Chondrocyte (in vitro differentiated cells): ENCODE measurements at regions not wholly inside any gene's neighbourhood (a gene's known extent, or its start where the extent isn't known, plus 50 kb on each side); places are given as distances from the start of the nearest gene placed in this dataset.
"Not testable (repeated sequence)": the region's sequence is repeated elsewhere in the genome, so short reads cannot be mapped to it uniquely, and the experiment has no call there.

Experiments used
- DNase-seq: peaks from one replicate; pipeline ENCODE4 v3.0.0; 2021; ENCODE audit warnings: mixed read lengths, low spot score
- H3K27ac Mint-ChIP-seq: one replicate; pipeline ENCODE4 v1.8.0; 2021; ENCODE audit warnings: mild to moderate bottlenecking, moderate library complexity, mixed read lengths; ENCODE audit not compliant: unreplicated experiment
- H3K27me3 Mint-ChIP-seq: 2 replicates; pipeline ENCODE4 v1.8.0; 2021; ENCODE audit warnings: low read depth, mixed read lengths
- H3K36me3 Mint-ChIP-seq: 2 replicates; pipeline ENCODE4 v1.8.0; 2021; ENCODE audit warnings: low read depth, mixed read lengths
- H3K4me1 Mint-ChIP-seq: 2 replicates; pipeline ENCODE4 v1.8.0; 2021; ENCODE audit warnings: low read depth, mild to moderate bottlenecking, mixed read lengths
- H3K4me3 Mint-ChIP-seq: one replicate; pipeline ENCODE4 v1.8.0; 2021; ENCODE audit warnings: mild to moderate bottlenecking, moderate library complexity, mixed read lengths; ENCODE audit not compliant: unreplicated experiment
- H3K9me3 Mint-ChIP-seq: 2 replicates; pipeline ENCODE4 v1.8.0; 2021; ENCODE audit warnings: low read depth, mixed read lengths
- TF ChIP-seq, protein P1 (sequence below): fragments of 200-600 bp; sonication (generic); IDR thresholded peaks from 2 replicates; pipeline ENCODE4 v1.5.0; 2021; ENCODE audit warnings: antibody characterized with exemption, mild to moderate bottlenecking, moderate library complexity

DNA sequence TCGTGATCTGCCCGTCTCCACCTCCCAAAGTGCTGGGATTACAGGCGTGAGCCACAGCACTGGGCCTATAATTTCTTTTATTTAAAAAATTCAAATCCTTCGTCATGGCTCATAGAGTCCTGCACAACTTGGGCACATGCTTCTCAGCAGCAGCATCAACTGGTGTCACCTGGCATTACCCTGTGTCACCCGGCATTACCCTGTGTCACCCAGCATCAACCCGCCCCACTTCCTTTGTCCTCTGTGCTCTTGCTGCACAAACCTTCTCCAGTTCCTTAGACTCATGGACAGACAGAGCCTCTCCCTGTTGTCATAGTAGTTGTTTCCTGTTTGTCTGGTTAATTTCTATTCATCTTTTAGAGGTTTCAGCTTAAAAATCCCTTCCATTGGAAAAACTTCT is 121.2 kb upstream of the SERBP1 start:
- H3K36me3 Mint-ChIP-seq, result no peaks in the 10 kb centered on the region
- peaks cover 3% of the 10 kb centered on the region for H3K9me3 Mint-ChIP-seq
- no peak overlapping the region for H3K27ac Mint-ChIP-seq
- no peaks in the 10 kb centered on the region for H3K27me3 Mint-ChIP-seq
- TF ChIP-seq, protein P1, sequence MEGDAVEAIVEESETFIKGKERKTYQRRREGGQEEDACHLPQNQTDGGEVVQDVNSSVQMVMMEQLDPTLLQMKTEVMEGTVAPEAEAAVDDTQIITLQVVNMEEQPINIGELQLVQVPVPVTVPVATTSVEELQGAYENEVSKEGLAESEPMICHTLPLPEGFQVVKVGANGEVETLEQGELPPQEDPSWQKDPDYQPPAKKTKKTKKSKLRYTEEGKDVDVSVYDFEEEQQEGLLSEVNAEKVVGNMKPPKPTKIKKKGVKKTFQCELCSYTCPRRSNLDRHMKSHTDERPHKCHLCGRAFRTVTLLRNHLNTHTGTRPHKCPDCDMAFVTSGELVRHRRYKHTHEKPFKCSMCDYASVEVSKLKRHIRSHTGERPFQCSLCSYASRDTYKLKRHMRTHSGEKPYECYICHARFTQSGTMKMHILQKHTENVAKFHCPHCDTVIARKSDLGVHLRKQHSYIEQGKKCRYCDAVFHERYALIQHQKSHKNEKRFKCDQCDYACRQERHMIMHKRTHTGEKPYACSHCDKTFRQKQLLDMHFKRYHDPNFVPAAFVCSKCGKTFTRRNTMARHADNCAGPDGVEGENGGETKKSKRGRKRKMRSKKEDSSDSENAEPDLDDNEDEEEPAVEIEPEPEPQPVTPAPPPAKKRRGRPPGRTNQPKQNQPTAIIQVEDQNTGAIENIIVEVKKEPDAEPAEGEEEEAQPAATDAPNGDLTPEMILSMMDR, result no peak
- no peak for DNase-seq
- no peak overlapping the region for H3K4me3 Mint-ChIP-seq
- H3K4me1 Mint-ChIP-seq, result peaks cover 3% of the 10 kb centered on the region

DNA sequence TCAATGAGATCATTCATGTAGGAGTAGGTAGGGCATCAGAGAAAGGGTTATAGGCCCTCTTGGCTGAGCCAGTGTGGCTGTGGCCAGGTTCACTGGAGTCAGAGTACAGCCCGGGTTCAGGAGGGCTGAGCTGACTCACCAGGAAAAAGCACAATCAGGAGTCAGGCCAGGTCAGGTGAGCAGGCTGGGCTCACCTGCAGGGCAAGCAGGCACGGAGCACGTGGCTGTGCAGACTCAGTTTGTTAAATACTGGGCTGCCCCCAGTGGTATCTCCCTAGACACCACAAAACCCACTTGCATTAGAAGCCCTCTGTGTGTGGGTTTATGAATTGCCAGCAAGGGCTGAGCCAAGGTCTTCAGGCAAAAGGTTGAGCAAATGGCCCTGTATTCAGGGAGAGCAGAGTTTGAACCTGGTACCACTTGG is 122.1 kb upstream of the SERBP1 start:
- TF ChIP-seq, protein P1, result no peak
- no peaks in the 10 kb centered on the region for H3K27me3 Mint-ChIP-seq
- H3K9me3 Mint-ChIP-seq, result peaks cover 3% of the 10 kb centered on the region
- H3K4me1 Mint-ChIP-seq, result peaks cover 6% of the 10 kb centered on the region
- no peak overlapping the region for H3K27ac Mint-ChIP-seq
- no peaks in the 10 kb centered on the region for H3K36me3 Mint-ChIP-seq
- no peak for DNase-seq
- no peak overlapping the region for H3K4me3 Mint-ChIP-seq

DNA sequence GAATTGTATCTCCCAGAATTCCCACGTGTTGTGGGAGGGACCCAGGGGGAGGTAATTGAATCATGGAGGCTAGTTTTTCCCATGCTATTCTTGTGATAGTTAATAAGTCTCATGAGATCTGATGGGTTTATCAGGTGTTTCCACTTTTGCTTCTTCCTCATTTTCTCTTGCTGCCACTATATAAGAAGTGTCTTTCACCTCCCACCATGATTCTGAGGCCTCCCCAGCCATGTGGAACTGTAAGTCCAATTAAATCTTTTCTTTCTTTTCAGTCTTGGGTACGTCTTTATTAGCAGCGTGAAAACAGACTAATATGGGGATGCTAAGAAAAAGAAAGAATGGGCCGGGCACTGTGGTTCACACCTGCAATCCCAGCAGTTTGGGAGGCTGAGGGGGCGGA is 124.0 kb upstream of the SERBP1 start:
- DNase-seq, H3K9me3 Mint-ChIP-seq, H3K27ac Mint-ChIP-seq, H3K36me3 Mint-ChIP-seq, H3K27me3 Mint-ChIP-seq, H3K4me3 Mint-ChIP-seq: not testable (repeated sequence)
- peaks cover 13% of the 10 kb centered on the region for H3K4me1 Mint-ChIP-seq

DNA sequence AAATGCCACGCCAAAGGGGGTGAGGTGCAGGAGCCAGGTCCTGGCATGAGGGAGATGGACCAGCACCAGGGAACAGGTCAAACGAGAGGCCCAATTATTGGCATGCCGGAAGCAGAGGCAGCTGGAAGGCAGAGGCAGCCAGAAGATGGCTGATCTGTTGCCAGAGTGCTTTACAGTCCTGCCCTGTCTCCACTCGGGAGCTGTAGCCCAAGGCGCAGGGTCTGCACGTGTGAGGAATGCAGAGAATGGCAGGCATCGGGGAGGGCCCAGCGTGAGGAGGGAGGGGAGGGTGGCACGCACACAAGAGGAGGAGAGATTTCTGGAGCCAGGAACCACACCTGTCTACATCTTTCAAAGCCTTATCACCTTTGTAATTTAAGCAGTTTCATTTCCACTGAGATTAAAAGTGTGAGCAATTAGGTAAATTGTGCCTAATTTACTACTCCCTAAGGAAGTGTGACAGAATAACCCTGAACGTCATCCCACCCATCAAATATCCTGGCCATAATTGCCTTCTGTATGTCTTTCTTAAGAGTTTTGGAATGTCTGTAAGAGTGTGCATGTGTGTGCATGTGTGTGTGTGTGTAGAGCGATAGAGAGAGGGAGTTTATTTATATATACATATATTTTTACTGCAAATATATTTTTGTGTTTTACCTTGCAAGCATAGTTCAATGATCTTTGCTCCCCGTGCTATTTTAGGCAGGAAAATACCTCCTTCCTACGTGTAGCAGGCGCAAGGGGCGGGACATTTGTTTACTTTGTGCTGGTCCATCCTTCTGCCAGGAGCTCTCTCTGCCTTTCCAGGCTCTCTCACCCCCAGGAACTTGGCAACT is 125.5 kb upstream of the SERBP1 start:
- Mint-ChIP-seq H3K4me3 (no peak overlapping the region), H3K9me3 (no peaks in the 10 kb centered on the region), H3K36me3 (no peaks in the 10 kb centered on the region), H3K4me1 (peaks cover 17% of the 10 kb centered on the region), H3K27me3 (no peaks in the 10 kb centered on the region), H3K27ac (no peak overlapping the region)
- DNase-seq, result no peak
- TF ChIP-seq, protein P1, result no peak

DNA sequence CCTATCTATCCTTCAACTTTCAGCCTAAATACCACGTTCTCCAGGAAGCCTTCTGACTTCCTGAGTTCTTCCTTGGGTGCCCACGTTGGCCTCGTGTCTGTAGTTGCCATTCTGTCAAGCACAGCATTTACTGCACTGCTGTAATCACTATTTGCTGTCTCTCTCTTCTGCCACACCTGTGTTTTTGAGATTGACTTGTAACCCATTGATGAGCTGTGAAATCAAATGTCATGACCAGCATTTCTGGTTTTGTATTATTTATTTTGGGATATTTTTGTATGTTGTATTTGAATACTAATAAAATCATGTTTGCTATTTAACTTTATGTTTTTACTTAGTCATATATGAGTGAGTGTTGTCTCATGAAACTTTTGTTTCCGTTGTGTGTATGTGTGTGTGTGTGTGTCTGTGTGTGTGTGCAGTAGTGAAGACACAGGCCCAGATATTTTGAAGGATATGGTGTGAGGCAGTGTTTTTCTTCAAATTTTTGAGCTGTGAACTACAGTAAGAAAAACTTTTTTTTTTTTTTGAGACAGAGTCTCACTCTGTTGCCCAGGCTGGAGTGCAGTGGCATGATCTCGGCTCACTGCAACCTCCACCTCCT is 126.2 kb upstream of the SERBP1 start:
- Mint-ChIP-seq H3K27me3 (no peaks in the 10 kb centered on the region), H3K4me1 (peaks cover 17% of the 10 kb centered on the region), H3K4me3 (no peak overlapping the region), H3K36me3 (no peaks in the 10 kb centered on the region), H3K27ac (no peak overlapping the region), H3K9me3 (no peaks in the 10 kb centered on the region)
- DNase-seq, result no peak
- TF ChIP-seq, protein P1, result no peak
